HCT116 (cell line): ENCODE measurements at regions not wholly inside any gene's neighbourhood (a gene's known extent, or its start where the extent isn't known, plus 50 kb on each side); places are given as distances from the start of the nearest gene placed in this dataset.

ENCODE experiments used
- ATAC-seq: fragments of 200-7000 bp; cut with Tn5 transposase; 2 replicates; pipeline ENCODE4 v1.9.1; 2020; ENCODE audit warnings: mild to moderate bottlenecking, moderate library complexity
- BruUV-seq: library from RNA; stranded (reverse); fragments of 400-500 nt; replicated peaks from 2 replicates; lab custom pipeline; 2021; lab: Mats Ljungman, UMichigan
- CTCF ChIA-PET: fragments of 300-600 bp; sonication (Branson Sonifier 250); formaldehyde crosslinking; loops from one replicate; lab custom pipeline; 2021; ENCODE audit warnings: antibody characterized with exemption; lab: Charles Lee
- POLR2A ChIA-PET: fragments of 300-600, 350-600 bp; sonication (Branson Sonifier 250); formaldehyde crosslinking; loops from one replicate; lab custom pipeline; 2021; ENCODE audit warnings: antibody characterized with exemption; lab: Charles Lee
- RAD21 ChIA-PET, 2 experiments: fragments of 300-600 bp; sonication (Branson Sonifier 250); formaldehyde crosslinking; loops; one replicate each; lab custom pipeline; 2023; ENCODE audit warnings: low total read pairs in 2 of 2; ENCODE audit not compliant: uncharacterized antibody in 2 of 2, unreplicated experiment in 2 of 2, low non-redundant PET in 1 of 2; lab: Charles Lee
- DNase-seq: peaks from one replicate; pipeline ENCODE4 v3.0.0-alpha.2; 2010; ENCODE audit warnings: low read depth, low spot score
- H2AFZ ChIP-seq: fragments of 200-600 bp; shearing (Covaris generic), sonication (generic); 2 replicates; pipeline ENCODE4 v1.6.1; 2017; ENCODE audit warnings: low read depth, mixed run types, mixed read lengths, antibody characterized with exemption, low read length; ENCODE audit not compliant: poor library complexity, severe bottlenecking
- H3K27ac ChIP-seq: 2 replicates; pipeline ENCODE4 v1.5.1; 2012; ENCODE audit warnings: low read depth, low read length
- H3K27me3 ChIP-seq: fragments of 200-600 bp; sonication (generic); 2 replicates; pipeline ENCODE4 v1.6.1; 2016; ENCODE audit warnings: mixed run types, low read length, mixed read lengths; ENCODE audit not compliant: insufficient read depth
- H3K36me3 ChIP-seq, 2 experiments: fragments of 200-500 bp in 1 of 2; fragments of 200-600 bp in 1 of 2; sonication (Bioruptor generic) in 1 of 2; sonication (generic) in 1 of 2; 2 replicates each; pipeline versions ENCODE4 v1.5.1 to v1.6.1; 2014 to 2016; ENCODE audit warnings: low read length in 2 of 2, inconsistent platforms in 1 of 2, mixed read lengths in 1 of 2, mixed run types in 1 of 2; ENCODE audit not compliant: insufficient read depth in 2 of 2, control insufficient read depth in 1 of 2
- H3K4me1 ChIP-seq, 2 experiments: fragments of 200-600 bp in 1 of 2; sonication (generic) in 1 of 2; 2 replicates each; pipeline versions ENCODE4 v1.5.1 to v1.6.1; 2012 to 2017; ENCODE audit warnings: low read length in 2 of 2, inconsistent platforms in 1 of 2, mild to moderate bottlenecking in 1 of 2, mixed read lengths in 1 of 2, mixed run types in 1 of 2, moderate library complexity in 1 of 2; ENCODE audit not compliant: insufficient read depth in 2 of 2, control insufficient read depth in 1 of 2
- H3K4me2 ChIP-seq: fragments of 200-600 bp; sonication (generic); 2 replicates; pipeline ENCODE4 v1.6.1; 2017; ENCODE audit warnings: mixed run types, low read length, mixed read lengths
- H3K4me3 ChIP-seq, 2 experiments: fragments of 200-600 bp in 1 of 2; sonication (generic) in 1 of 2; replicated peaks in 1 of 2; 2 replicates each; pipeline ENCODE4 v1.5.1; 2011 to 2016; ENCODE audit warnings: low read length in 2 of 2, control low read depth in 1 of 2, low read depth in 1 of 2, mild to moderate bottlenecking in 1 of 2, mixed read lengths in 1 of 2, mixed run types in 1 of 2
- H3K79me2 ChIP-seq: fragments of 200-600 bp; sonication (generic); 2 replicates; pipeline ENCODE4 v1.6.1; 2017; ENCODE audit warnings: mild to moderate bottlenecking, mixed run types, low read length, moderate library complexity, mixed read lengths; ENCODE audit not compliant: insufficient read depth
- H3K9ac ChIP-seq: fragments of 200-600 bp; sonication (generic); 2 replicates; pipeline ENCODE4 v1.6.1; 2016; ENCODE audit warnings: low read length, mixed read lengths
- H3K9me2 ChIP-seq: fragments of 200-600 bp; sonication (generic), shearing (Covaris generic); 2 replicates; pipeline ENCODE4 v1.6.1; 2017; ENCODE audit warnings: mixed run types, mild to moderate bottlenecking, moderate library complexity; ENCODE audit not compliant: insufficient read depth
- H3K9me3 ChIP-seq, 2 experiments: fragments of 200-500 bp in 1 of 2; fragments of 200-600 bp in 1 of 2; sonication (Bioruptor generic) in 1 of 2; sonication (generic) in 1 of 2; 2 replicates each; pipeline ENCODE4 v1.6.1; 2014 to 2017; ENCODE audit warnings: low read length in 2 of 2, mixed read lengths in 2 of 2, inconsistent platforms in 1 of 2, low read depth in 1 of 2, mild to moderate bottlenecking in 1 of 2, mixed run types in 1 of 2, moderate library complexity in 1 of 2; ENCODE audit not compliant: control insufficient read depth in 1 of 2, insufficient read depth in 1 of 2
- H4K20me1 ChIP-seq: fragments of 200-600 bp; sonication (generic), shearing (Covaris generic); 2 replicates; pipeline ENCODE4 v1.6.1; 2017; ENCODE audit warnings: mixed run types, mild to moderate bottlenecking, moderate library complexity; ENCODE audit not compliant: insufficient read depth
- CEBPB ChIP-seq: IDR thresholded peaks from 2 replicates; pipeline ENCODE4 v1.6.1; 2012; ENCODE audit warnings: low read depth
- CTCF ChIP-seq, 3 experiments: fragments of 200-600 bp in 1 of 3; sonication (generic) in 1 of 3; IDR thresholded peaks in 2 of 3; conservative IDR thresholded peaks in 1 of 3; 2 replicates each; pipeline ENCODE4 v1.5.1; 2012 to 2017; ENCODE audit warnings: low read depth in 2 of 3, low read length in 2 of 3, antibody characterized with exemption in 1 of 3, borderline replicate concordance in 1 of 3, control low read depth in 1 of 3, mild to moderate bottlenecking in 1 of 3, mixed read lengths in 1 of 3, mixed run types in 1 of 3, moderate library complexity in 1 of 3; ENCODE audit not compliant: insufficient read depth in 1 of 3
- EGR1 ChIP-seq: IDR thresholded peaks from 2 replicates; pipeline ENCODE4 v1.6.1; 2012; ENCODE audit warnings: low read depth
- FOSL1 ChIP-seq: IDR thresholded peaks from 2 replicates; pipeline ENCODE4 v1.6.1; 2012; ENCODE audit warnings: low read depth
- RAD21 ChIP-seq: IDR thresholded peaks from 2 replicates; pipeline ENCODE4 v1.6.1; 2012; ENCODE audit warnings: low read depth, mild to moderate bottlenecking
- TCF7L2 ChIP-seq: IDR thresholded peaks from 2 replicates; pipeline ENCODE4 v1.7.0; 2011; ENCODE audit warnings: borderline replicate concordance, inconsistent platforms; ENCODE audit not compliant: insufficient read depth, insufficient read length; ENCODE audit errors: extremely low read depth
- YY1 ChIP-seq: IDR thresholded peaks from 2 replicates; pipeline ENCODE4 v1.6.1; 2011; ENCODE audit warnings: low read length, low read depth, moderate library complexity, mild to moderate bottlenecking; ENCODE audit not compliant: insufficient replicate concordance; ENCODE audit errors: extremely low read depth
- ZBTB33 ChIP-seq: IDR thresholded peaks from 2 replicates; pipeline ENCODE4 v1.6.1; 2011; ENCODE audit warnings: mild to moderate bottlenecking, low read length, moderate library complexity; ENCODE audit not compliant: insufficient replicate concordance; ENCODE audit errors: extremely low read depth
- intact Hi-C: fragments of 100-400 bp; cut with micrococcal nuclease; formaldehyde crosslinking; loops from 2 replicates; pipeline ENCODE4 v1.10.0; 2022

GRCh38 chr4:14868426-14869395 lies 133.6 kb upstream of the CPEB2 start:
- Histone ChIP-seq H3K27me3 (peaks cover 5% of the 10 kb centered on the region; the same call in 1 of the 2 replicates), H3K79me2 (no peaks in the 10 kb centered on the region), H3K4me2 (no peak overlapping the region), H3K4me1 (no peaks in the 10 kb centered on the region), H3K36me3 (no peaks in the 10 kb centered on the region), H3K27ac (no peak overlapping the region), H4K20me1 (no peaks in the 10 kb centered on the region), H3K4me3 (no peak overlapping the region), H2AFZ (no peak overlapping the region), H3K9me2 (no peaks in the 10 kb centered on the region), H3K9me3 (no peaks in the 10 kb centered on the region), H3K9ac (no peak overlapping the region)
- BruUV-seq = no TSS peak
- TF ChIP-seq RAD21 (no peak), EGR1 (no peak), FOSL1 (no peak), TCF7L2 (no peak), YY1 (no peak), CEBPB (no peak), ZBTB33 (no peak), CTCF (IDR thresholded peaks at IDR 0.05 in 2 of 3, conservative IDR thresholded peaks at IDR 0.05 in 1 of 3; ENCODE audit: borderline replicate concordance in 1 of 3, insufficient read depth in 1 of 3, low read depth in 2 of 3, low read length in 2 of 3) (no peak)
- ChIA-PET RAD21 (no interaction called here), CTCF (no interaction called here), POLR2A (no interaction called here)
- ATAC-seq (no peak), DNase-seq (no peak)
- intact Hi-C loops = no loop called here
